Breast epithelium (tissue), 4 donors: ENCODE measurements at regions not wholly inside any gene's neighbourhood (a gene's known extent, or its start where the extent isn't known, plus 50 kb on each side); places are given as distances from the start of the nearest gene placed in this dataset.
A peak's percentile ranks its signal among the peaks of the same experiment; 100 is the strongest.

ENCODE experiments used
- DNase-seq, 2 donors: peaks; one replicate each; pipeline ENCODE4 v3.0.0-alpha.2; 2019; ENCODE audit warnings: low spot score in 2 of 2
- H3K27ac ChIP-seq, 2 donors: fragments of 200-600 bp; sonication (generic) in 1 of 2; one replicate each; pipeline ENCODE4 v1.5.1; 2016 to 2019; ENCODE audit warnings: mild to moderate bottlenecking in 1 of 2
- H3K27me3 ChIP-seq, 2 donors: fragments of 200-600 bp; sonication (generic) in 1 of 2; one replicate each; pipeline versions ENCODE4 v1.5.1 to v1.6.0; 2017 to 2019; ENCODE audit warnings: control low read depth in 1 of 2, mild to moderate bottlenecking in 1 of 2
- H3K36me3 ChIP-seq: fragments of 200-600 bp; one replicate; pipeline ENCODE4 v1.5.1; 2019
- H3K4me1 ChIP-seq, 2 donors: fragments of 200-600 bp; sonication (generic); one replicate each; pipeline ENCODE4 v1.5.1; 2016 to 2019; ENCODE audit warnings: control low read depth in 1 of 2
- H3K4me3 ChIP-seq, 3 donors: fragments of 200-600 bp; sonication (generic); 1 replicate in 2 of 3; 2 replicates in 1 of 3; pipeline ENCODE4 v1.5.1; 2016 to 2019; ENCODE audit warnings: mild to moderate bottlenecking in 3 of 3, moderate library complexity in 2 of 3
- H3K9me3 ChIP-seq, 2 donors: fragments of 200-600 bp; sonication (generic) in 1 of 2; one replicate each; pipeline ENCODE4 v1.5.1; 2016 to 2019; ENCODE audit warnings: control low read depth in 1 of 2
- POLR2A ChIP-seq: fragments of 450-650 bp; IDR thresholded peaks from one replicate; pipeline ENCODE4 v1.6.1; 2016; ENCODE audit warnings: antibody characterized with exemption, mild to moderate bottlenecking, moderate library complexity
- POLR2AphosphoS5 ChIP-seq, 3 donors: sonication (generic); formaldehyde crosslinking; IDR thresholded peaks; one replicate each; pipeline ENCODE4 v1.6.1; 2017; ENCODE audit warnings: antibody characterized with exemption in 3 of 3
- intact Hi-C: fragments of 100-400 bp; cut with DNase I; formaldehyde crosslinking; loops from one replicate; pipeline ENCODE4 v1.15.1; 2023; ENCODE audit warnings: low total_unique reads
- TF ChIP-seq, protein P1 (sequence below), 3 donors: fragments of 450-650 bp; IDR thresholded peaks; one replicate each; pipeline ENCODE4 v1.5.1; 2016 to 2017; ENCODE audit warnings: antibody characterized with exemption in 3 of 3, mild to moderate bottlenecking in 3 of 3, moderate library complexity in 3 of 3

DNA sequence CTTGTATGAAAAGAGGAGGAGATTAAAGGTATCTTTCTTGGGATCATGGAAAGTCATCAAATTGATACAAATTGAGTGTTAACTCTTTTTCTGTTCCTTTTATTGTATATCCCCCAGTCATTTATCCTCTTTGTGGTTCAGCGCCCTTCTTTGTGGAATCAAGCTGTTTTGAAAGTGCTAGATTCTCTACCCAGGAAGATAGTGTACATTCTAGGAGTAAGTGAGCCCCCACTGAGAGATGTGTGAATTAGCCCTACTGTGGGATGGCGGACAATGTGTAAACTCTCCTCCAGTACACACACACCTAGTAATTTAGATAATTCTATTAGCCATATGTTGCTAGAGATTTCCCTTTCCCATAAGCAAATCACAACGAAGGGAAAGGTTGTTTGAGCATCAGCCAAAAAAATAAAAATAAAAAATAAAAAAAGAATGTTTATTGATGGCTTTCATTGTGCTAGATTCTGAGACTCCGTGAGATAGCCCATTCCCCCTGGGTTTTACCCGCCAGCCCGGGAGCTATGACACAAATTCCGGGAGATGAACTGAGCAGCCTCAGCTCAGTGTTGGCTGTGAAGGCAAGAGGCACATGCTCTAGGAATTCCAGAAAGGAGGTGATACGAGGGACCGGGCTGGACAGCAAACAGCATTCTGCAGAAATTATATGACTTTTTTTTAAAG lies 378.4 kb upstream of the RUNX1 start:
- Histone ChIP-seq H3K9me3 (peaks cover 12 to 13% of the 10 kb centered on the region in 2 donors), H3K27ac (no peak overlapping the region), H3K4me1 (no peaks in the 10 kb centered on the region), H3K27me3 (no peaks in the 10 kb centered on the region), H3K4me3 (no peak overlapping the region), H3K36me3 (no peaks in the 10 kb centered on the region)
- intact Hi-C loops, result no loop called here
- TF ChIP-seq, protein P1, sequence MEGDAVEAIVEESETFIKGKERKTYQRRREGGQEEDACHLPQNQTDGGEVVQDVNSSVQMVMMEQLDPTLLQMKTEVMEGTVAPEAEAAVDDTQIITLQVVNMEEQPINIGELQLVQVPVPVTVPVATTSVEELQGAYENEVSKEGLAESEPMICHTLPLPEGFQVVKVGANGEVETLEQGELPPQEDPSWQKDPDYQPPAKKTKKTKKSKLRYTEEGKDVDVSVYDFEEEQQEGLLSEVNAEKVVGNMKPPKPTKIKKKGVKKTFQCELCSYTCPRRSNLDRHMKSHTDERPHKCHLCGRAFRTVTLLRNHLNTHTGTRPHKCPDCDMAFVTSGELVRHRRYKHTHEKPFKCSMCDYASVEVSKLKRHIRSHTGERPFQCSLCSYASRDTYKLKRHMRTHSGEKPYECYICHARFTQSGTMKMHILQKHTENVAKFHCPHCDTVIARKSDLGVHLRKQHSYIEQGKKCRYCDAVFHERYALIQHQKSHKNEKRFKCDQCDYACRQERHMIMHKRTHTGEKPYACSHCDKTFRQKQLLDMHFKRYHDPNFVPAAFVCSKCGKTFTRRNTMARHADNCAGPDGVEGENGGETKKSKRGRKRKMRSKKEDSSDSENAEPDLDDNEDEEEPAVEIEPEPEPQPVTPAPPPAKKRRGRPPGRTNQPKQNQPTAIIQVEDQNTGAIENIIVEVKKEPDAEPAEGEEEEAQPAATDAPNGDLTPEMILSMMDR (IDR thresholded peaks at IDR 0.05), result no peak
- TF ChIP-seq POLR2A (no peak), POLR2AphosphoS5 (IDR thresholded peaks at IDR 0.05) (peak in 1 of 3 donors; percentile 73)
- no peak for DNase-seq

DNA sequence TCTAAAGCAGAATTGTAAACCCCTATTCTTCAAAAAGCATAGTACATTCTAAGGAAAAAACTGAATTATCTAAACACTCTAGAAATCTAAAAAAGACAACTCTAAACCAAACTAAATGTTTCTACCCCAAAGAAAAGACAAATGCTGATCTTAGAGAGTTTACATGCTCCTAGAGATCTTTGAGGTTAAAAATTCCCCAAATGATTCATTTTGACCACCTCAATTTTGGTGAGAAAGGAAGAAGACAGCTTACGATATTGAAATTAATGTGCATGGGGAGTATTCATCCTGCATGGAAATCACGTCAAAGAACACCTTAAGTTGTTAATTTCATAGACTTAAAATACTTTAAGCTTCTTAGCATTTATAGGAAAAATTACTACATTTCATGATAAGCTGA lies 377.8 kb upstream of the RUNX1 start:
- Histone ChIP-seq H3K4me3 (no peak overlapping the region), H3K27me3 (no peaks in the 10 kb centered on the region), H3K4me1 (no peaks in the 10 kb centered on the region), H3K27ac (no peak overlapping the region), H3K36me3 (no peaks in the 10 kb centered on the region), H3K9me3 (peaks cover 13% of the 10 kb centered on the region in 2 donors)
- intact Hi-C loops, result no loop called here
- TF ChIP-seq, protein P1 (IDR thresholded peaks at IDR 0.05), result no peak
- no peak for TF ChIP-seq POLR2A
- no peak for TF ChIP-seq POLR2AphosphoS5 (IDR thresholded peaks at IDR 0.05)
- no peak for DNase-seq

DNA sequence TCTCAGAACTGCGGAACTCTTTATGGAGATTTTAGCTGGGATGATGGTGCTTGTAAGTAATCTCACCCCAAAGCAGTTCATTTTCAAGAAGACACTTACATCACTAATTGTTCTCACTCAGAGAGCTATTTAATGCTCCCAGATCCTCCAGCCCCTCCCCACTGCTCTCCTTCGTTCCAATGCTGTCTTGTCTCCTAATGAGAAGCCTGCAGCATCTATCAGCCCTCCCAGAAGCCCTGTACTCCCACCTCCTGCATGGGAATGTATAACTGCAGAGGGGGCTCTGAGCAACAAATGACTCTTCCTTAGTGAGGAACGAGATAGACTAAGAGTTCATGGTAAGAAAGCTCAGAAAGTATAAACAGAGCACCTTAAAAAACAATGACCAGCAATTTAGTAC lies 377.4 kb upstream of the RUNX1 start:
- no peak overlapping the region for H3K4me3 ChIP-seq
- no peaks in the 10 kb centered on the region for H3K4me1 ChIP-seq
- H3K36me3 ChIP-seq, result no peaks in the 10 kb centered on the region
- no peak for DNase-seq
- no peaks in the 10 kb centered on the region for H3K27me3 ChIP-seq
- TF ChIP-seq POLR2AphosphoS5 (IDR thresholded peaks at IDR 0.05), result no peak
- TF ChIP-seq, protein P1 (IDR thresholded peaks at IDR 0.05), result no peak
- intact Hi-C loops, result no loop called here
- no peak overlapping the region for H3K27ac ChIP-seq
- H3K9me3 ChIP-seq, result peaks cover 9 to 12% of the 10 kb centered on the region in 2 donors

DNA sequence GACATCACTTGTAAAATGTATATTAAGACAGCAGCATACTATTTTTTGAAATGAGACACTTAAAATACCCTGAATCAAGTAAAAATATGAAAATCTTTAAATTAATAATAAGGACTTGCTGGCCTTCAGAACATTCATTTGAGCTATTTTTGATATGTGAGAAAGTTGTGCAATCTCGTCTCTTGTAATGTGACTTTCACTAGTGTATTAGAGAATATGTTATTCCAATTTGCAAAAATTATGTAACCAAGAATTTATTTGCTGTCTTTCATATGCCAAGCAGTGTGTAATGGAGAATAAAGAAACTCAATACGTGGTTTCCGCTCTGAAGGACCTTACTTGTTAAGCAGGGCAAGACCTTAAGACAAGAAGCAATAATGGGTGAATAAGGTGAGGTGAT lies 375.0 kb upstream of the RUNX1 start:
- H3K4me3 ChIP-seq, result no peak overlapping the region
- TF ChIP-seq POLR2A (no peak), POLR2AphosphoS5 (IDR thresholded peaks at IDR 0.05) (no peak)
- TF ChIP-seq, protein P1 (IDR thresholded peaks at IDR 0.05), result no peak
- H3K27me3 ChIP-seq, result no peaks in the 10 kb centered on the region
- H3K27ac ChIP-seq, result no peak overlapping the region
- H3K4me1 ChIP-seq, result no peaks in the 10 kb centered on the region
- no peak for DNase-seq
- intact Hi-C loops, result no loop called here
- no peaks in the 10 kb centered on the region for H3K36me3 ChIP-seq
- H3K9me3 ChIP-seq, result peaks cover 9 to 10% of the 10 kb centered on the region in 2 donors

DNA sequence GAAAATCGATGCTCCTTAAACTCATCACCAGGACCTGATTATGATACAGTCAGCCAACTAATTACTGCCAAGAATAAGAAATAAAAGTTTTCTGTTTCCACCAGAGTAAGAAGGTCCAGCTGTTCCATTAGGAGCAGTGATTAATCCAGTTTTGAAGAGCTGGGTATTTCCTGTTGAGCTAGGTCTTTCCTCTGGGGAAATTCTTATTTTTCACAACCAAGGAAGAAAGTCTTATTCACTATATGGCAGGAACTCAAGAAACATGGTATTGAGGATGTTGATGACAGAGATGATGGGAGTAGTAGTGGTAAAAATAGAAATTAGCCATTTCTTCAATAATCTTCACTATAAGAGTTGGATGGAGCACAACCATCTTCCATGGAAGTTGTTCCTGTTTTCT lies 374.6 kb upstream of the RUNX1 start:
- intact Hi-C loops, result no loop called here
- H3K4me1 ChIP-seq, result no peaks in the 10 kb centered on the region
- H3K9me3 ChIP-seq, result peaks cover 9 to 10% of the 10 kb centered on the region in 2 donors
- TF ChIP-seq POLR2AphosphoS5 (IDR thresholded peaks at IDR 0.05) (no peak), POLR2A (no peak)
- TF ChIP-seq, protein P1 (IDR thresholded peaks at IDR 0.05), result no peak
- H3K4me3 ChIP-seq, result no peak overlapping the region
- no peaks in the 10 kb centered on the region for H3K27me3 ChIP-seq
- DNase-seq, result no peak
- H3K36me3 ChIP-seq, result no peaks in the 10 kb centered on the region
- H3K27ac ChIP-seq, result no peak overlapping the region
